Activated CD8-positive, alpha-beta memory T cell treated with anti-CD3 and anti-CD28 coated beads for 4 hours (primary cell): ENCODE measurements at regions not wholly inside any gene's neighbourhood (a gene's known extent, or its start where the extent isn't known, plus 50 kb on each side); places are given as distances from the start of the nearest gene placed in this dataset.
"Not testable (repeated sequence)": the region's sequence is repeated elsewhere in the genome, so short reads cannot be mapped to it uniquely, and the experiment has no call there.

Source experiments
- DNase-seq, 2 donors: peaks; one replicate each; pipeline ENCODE4 v3.0.0-alpha.2; 2020; ENCODE audit warnings: low read depth in 2 of 2

DNA sequence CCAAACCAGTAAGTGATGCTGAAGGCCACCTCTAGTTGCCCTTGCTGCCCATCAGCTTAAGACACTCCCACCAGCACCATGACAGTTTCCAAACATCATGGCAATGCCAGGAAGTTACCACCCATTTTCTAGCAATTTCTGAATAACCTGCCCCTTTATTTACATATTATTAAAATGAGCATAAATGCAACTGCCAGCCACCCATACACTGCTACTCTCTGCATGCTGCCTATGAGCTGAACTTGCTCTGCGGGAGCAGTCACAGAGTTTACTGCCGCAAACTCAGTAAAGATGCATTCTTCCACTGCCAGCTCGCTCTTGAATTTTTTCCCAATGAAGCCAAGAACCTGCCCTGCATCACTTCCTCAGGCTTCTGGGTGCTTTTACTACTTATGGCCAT, 212.6 kb downstream of the SH2D4B start:
- DNase-seq: no peak

DNA sequence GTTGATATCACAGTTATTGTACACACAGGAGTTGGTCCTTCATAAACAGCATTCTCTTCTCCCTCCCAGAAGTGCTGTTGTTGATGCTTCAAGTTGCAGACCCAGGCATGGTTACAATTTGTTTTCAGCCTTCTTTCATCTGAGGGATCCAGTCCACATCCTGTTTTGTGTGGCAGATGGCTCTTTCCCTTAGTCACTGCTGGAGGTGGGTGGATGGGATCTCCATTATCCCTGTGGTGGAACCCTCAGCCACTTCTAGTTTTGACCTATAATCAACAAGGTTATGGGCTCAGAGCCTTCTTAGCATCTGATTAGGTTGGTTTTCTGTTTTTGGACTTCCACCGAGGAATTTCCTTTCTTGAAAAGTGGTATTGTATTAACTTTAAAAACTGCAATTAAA, 214.2 kb downstream of the SH2D4B start:
- DNase-seq: no peak

DNA sequence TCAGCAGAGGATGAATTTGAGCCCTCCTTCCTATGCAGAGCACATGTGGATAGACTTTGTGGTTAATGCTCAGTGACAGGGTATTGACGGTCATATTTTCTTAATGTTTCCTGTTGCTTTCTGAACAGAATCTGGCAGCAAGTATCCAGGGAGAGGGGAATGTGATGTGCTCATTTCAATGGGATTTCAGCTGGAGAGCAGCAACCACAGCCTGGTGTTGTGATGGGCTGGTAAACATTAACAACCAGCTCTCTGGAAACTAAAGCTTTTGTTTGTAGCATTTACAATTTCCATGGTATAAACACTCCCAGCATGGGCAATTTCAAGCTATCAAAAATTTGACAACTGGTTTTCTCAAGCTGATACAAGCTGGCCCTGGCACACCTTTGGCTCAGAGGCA, 215.9 kb downstream of the SH2D4B start:
- DNase-seq: no peak

DNA sequence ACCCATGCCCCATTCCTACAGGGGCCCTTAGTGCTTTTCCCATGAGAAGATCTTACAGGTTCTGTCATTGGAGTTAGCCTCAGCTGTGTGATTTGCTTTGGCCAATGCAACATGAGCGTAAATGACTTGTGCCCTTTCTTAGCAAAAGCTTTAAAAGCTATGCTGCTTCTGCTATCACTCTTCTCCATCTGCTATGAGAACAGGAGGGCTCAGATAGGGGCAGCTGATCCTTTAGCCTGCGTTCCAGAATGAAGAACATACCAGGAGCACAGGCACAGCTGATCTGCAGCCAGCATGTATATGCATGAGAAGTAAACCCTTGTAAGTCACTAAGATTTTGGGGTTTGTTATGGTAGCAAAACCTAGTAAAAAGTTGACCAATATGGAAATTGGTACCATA, 218.2 kb downstream of the SH2D4B start:
- no peak for DNase-seq

DNA sequence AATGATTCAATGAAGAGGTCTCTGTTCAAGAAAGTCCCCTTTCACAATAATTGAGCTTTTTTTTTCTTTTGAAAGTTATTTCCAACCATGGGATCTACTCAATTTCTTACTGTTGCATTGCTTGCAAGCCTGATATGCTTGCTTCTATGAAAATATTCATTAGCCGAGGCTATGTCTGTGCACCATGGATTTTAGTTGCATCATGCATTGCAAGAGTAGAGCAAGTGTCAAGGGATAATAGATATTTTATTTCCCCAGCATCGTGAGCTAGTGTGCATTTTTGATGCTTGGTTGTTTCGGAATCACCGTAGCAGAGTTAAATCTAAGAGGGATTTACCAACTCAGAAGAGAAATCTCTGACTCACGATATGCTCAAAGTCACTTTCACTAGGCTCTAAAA, 222.0 kb downstream of the SH2D4B start:
- DNase-seq: no peak

DNA sequence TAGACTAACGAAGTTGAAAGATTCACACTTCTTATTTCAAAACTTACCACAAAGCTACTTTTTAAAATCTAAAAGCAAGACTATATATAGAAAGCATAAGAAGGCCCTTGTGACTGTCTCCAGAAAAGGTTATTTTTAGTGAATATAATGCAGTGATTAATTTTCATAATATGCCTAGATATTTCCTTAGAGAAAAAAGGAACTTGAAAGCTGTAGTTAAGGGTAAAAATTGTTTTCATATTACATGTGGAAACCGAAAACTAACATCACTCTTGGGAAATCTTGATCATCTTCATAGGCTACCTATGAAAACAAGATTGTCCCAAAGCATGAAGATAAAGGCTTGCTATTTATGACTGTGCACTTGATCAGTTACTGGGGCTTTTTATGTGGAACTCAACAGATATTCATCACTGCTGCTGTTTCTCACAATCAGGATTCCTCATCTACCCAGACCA, 223.2 kb downstream of the SH2D4B start:
- no peak for DNase-seq

DNA sequence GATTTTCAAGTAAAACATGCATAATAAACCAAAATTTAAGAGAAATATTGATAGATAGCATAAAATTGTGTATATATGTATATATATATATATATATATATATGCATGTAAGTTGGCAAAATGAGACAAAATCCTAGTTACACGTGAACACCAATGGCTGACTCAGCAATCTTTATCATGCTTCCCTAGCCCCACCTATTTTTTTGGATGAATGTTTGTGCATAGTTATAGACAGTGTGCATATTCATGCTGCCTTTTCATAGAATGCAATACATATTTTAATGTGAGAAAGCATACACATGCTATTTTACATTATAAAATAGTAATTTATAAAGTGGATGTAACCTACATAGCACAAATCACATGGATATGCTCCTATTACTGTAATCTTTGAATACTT, 230.3 kb downstream of the SH2D4B start:
- no peak for DNase-seq

DNA sequence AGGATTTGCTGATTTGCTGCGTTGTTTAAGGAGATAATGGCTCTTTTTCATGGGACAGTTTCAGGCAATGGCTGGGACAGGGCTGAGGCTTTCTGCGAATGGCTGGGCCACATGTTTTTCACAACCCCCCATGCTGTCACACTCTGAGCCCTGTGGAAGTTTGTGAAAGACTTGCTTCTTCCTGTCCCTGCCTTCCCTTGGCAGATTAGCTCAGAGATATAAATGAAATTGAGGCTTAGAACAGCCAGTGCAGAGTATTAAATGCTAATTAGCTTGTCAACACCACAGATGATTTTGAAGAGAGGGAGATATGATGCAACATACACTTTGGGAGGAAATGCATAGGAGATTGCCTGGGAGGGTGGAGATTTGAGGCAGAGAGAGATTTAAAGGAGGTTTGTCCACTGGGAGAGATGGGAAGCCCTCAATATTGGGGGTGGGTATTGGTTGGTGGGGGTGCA, 232.0 kb downstream of the SH2D4B start:
- DNase-seq: no peak

DNA sequence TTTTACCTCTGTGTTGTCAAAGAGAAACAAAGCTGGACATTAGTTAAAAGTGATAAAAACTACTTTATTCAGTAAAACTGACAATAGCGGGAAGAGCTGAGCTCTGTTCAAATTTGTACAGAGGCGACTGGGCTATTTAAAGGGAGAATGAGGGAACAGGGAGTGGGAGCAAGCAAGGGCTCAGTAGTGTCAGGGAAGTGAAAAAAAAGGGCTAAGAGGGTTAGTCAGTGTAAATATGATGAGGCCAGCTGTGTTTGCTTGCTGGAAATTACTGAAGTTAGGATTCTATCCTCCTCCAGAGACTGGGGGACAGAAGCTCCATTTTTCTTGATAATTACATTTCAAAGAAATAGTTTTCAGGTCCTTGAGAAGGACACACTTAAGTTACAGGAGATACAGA, 232.5 kb downstream of the SH2D4B start:
- DNase-seq: no peak

DNA sequence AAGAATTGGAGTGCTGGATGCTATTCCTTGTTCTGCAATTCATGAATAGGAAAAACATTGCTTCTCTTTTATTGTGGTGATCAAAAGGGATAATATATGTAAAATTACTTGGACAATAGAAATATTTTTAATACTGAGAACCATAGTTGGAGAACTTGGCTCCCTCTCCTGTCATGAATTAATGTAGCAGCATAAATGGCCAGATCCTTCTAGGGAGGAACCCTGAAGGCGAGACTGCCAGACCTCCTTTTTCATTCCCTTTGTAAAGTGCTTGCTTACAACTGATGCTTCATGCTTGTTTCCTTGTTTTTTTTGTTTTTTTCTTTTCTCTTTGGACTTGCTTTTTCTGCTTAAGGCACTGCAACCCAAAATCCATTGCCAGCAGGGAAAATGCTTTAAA, 233.6 kb downstream of the SH2D4B start:
- DNase-seq: no peak

DNA sequence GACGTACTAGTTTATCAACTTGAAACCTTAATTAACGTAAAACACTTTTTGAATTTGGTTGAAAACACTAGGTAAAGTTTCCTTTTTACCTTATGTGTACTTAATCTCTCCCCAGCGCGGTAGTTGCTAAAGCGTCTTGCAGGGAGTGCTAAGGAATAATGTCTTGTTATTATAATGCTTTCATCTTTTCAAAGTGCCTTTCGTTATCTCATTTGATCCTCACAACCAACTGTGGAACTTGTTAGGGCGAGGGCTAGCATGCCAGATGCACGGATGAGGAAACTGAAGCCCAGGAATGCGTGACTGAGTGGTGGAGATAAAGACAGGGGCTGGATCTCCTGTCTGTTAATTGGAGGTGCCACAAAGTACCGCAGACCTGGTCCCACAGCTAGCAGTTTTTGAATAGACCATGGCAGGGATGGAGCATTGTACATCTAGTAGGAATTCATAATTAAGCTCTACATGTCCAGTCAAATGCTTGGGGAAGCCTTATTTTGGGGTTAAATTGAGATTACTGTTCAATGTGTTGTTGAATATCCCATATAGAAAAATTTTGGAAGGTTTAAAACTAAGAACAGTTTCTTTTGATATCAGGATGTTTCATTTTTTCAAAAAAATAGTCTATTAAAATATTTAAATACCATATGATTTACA, 234.3 kb downstream of the SH2D4B start:
- DNase-seq: no peak

DNA sequence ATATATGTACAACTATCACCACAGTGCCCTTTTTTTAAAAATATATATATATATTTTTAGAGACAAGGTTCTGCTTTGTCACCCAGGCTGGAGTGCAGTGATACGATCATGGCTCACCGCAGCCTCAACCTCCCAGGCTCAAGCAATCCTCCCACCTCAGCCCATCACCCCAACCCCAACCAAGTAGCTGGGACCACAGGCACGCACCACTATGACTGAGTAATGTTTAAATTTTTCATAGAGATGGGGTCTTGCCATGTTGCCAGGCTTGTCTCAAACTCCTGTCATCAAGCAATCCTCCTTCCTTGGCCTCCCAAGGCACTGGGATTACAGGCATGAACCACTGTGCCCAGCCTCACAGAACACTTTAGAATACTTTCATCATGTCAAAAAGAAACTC, 234.9 kb downstream of the SH2D4B start:
- no peak for DNase-seq

DNA sequence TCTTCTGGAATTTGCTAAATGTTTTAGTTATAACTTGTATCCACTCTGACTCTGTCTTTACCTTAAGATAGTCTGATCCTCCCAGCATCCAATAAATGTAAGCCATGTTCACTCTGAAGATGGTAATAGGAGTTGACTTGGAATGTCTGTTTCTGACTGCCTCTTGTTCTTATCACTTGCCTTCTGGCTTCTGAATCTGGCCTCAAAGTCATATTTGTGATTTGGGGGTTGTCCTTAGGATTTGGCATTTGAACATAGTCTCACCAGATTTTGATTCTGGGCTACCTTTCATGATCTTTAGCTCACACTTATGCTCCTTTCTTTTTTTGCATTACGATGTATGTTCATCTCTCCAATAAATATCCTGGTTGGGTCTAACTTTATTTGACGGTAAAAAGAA, 247.0 kb downstream of the SH2D4B start:
- DNase-seq: no peak

DNA sequence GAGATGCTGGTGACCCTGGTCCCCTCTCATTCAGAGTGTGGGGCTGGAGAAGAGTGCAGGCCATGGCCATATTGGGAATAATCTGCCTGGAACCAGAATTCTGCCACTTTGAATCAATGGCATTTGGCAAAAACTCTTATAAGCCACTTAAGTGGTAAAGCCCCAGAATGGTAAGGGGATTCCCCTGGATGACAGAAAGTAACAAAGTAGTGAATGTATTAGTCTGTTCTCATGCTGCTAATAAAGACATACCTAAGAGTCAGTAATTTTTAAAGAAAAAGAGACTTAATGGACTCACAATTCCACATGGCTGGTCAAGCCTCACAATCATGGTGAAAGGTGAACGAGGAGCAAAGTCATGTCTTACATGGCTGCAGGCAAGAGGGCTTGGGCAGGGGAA, 248.6 kb downstream of the SH2D4B start:
- DNase-seq: no peak

DNA sequence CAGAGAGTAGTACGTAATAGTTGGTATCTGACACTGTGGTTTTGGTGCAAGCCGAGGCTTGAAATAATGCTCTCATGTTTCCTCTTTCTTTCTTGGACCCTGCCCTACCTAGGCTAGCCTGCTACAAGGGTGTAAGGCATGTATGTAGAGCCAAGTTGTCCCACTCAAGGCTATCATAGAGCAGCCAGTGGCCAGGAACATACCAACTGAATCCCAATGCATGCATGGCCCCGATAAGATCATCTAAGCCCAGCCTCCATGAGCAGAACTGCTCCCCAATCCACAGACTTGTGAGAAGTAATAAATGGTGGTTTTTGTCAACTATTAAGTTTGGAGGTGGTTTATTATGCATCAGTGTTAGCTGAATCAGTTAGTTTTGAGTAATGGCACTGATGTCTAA, 250.2 kb downstream of the SH2D4B start:
- no peak for DNase-seq

DNA sequence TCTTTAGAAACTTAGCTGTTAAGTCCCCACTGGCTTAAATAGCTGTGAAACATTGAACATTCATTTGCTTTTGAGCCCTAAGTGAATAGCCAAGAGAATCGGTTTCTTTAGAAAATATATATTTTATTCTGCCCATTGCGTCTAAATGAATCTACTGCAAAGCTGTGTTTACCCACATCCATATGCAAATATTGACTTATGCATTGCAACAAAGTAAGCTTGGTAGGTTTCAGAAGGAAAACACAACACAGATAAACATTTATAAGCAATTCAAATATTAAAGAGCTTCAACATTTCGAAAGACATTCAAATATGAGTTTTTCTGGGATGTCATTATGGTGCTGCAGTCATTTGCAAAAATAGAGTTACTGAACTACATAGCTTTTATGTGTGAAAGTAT, 257.3 kb downstream of the SH2D4B start:
- no peak for DNase-seq

DNA sequence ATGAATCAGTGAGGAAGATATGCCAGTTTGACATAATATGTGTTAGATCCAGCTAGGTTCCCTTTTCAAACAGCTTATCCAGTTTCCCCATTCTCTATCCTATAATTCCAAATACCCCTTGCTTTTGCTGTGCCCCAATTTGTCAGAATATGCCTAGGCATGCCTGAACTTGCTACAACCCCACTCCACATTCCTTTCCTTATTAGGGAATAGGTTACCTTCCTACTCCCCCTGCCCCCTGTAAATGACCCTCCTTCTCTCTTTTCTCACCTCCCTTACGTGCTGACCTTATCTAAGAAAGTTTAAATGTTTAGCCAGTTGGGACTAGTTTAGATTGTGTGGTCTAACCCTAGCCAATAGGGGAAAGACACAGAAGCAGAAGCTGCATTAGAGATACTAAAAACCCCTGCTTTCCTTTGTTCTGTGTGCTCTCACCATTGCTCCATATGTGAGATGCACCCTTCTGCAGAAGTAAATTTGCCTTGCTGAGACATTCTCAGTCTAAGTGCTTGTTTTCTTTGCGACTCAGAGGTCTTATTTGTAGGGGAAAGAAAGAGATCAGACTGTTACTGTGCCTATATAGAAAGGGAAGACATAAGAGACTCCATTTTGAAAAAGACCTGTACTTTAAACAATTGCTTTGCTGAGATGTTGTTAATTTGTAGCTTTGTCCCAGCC, 267.8 kb downstream of the SH2D4B start:
- DNase-seq: no peak

DNA sequence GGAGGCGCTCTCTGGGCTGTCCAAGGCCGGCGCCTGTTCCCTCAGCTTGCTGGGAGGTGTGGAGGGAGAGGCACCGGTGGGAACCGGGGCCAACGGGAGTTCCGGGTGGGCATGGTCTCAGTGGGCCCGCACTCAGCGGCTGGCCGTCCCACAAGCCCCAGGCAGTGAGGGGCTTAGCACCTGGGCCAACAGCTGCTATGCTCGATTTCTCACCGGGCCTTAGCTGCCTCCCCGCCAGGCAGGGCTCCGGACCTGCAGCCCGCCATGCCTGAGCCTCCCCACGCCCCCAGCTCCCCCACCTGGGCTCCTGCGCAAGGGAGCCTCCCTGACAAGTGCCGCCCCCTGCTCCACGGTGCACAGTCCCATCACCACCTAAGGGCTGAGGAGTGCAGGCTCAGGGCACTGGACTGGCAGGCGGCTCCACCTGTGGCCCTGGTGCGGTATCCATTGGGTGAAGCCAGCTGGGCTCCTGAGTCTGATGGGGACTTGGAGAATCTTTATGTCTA, 276.5 kb downstream of the SH2D4B start:
- no peak for DNase-seq

DNA sequence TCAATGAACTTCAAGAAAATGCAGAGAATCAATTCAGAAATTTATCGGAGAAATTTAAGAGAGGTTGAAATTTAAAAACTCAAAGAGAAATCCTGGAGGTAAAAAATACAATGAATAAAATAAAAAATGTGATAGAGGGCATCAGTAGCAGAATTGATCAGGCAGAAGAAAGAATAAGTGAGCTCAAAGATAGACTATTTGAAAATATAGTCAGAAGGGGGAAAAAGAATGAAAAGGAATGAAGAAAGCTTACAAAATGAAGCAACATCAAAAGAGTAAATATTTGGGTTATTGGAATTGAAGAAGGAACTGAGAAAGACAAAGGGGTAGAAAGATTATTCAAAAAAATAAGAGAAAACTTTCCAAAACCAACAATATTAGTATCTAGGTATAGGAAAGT, 291.4 kb downstream of the SH2D4B start:
- no peak for DNase-seq

DNA sequence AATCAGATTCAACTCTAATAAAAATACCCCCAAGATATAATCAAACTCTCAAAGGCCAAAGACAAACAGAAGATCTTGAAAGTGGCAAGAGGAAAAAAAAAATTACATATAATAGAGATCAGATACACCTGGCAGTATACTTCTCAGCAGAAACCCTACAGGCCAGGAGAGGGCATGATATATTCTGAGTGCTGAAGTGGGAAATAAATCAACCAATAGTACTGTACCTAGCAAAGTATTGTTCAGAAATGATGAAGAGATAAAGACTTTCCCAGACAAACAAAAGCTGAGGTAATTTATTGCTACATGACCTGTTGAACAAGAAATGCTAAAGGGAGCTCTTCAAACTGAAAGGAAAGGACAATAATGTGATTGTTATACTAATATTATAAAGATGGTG, 291.9 kb downstream of the SH2D4B start:
- DNase-seq: no peak

DNA sequence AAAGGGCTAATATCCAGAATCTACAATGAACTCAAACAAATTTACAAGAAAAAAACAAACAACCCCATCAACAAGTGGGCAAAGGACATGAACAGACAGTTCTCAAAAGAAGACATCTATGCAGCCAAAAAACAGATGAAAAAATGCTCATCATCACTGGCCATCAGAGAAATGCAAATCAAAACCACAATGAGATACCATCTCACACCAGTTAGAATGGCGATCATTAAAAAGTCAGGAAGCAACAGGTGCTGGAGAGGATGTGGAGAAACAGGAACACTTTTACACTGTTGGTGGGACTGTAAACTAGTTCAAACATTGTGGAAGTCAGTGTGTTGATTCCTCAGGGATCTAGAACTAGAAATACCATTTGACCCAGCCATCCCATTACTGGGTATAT, 295.0 kb downstream of the SH2D4B start:
- not testable (repeated sequence) for DNase-seq

DNA sequence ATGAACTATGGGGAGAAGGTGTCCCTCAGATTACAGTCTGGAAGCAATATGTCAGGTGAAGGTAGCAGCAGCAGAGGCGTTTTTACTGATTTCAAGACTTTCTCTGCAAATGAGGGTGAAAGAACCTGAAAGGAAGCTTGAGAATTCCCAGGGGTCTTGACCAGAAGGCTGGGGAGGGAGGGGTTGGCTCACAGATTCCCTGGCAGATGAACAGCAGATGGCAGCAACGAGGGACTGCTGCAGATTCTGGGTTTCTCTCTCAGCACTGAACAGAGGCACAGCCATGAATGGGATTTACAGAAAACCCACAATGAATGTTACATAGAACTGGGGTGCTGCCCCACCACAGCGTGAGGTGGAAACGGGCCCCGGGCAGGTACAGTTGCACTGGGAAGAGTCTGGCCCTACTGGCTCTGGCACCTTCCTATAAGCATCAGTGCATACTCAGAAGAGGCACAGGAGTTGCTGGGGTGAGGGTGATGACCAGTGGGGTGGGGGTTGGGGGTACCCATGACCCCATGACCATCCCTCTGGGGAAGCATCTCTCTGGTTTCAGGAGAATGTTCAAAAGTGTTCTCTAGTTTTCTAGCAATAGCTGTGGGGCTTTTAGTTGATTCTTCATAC, 317.8 kb downstream of the SH2D4B start:
- DNase-seq: no peak

DNA sequence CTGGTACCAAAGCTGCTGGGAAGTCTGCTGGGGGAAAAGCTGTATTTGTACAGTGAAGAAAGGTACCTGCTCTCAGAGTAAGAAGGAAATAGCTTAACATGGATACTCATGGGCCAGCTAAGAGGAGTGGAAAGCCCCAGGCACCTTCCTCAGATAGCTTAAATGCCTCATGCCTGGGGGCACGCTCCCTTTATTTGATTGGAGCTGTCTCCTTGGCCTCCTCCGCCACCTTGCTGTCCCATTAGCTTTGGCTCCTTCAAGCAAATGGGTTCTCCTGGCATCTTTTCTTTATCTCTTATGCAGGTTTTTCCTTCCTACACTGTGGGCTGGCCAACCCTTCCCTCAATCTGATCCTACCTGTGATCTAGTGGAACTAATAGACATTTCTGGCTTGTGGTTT, 318.5 kb downstream of the SH2D4B start:
- DNase-seq: no peak
